ENCODE measurements at regions not wholly inside any gene's neighbourhood (a gene's known extent, or its start where the extent isn't known, plus 50 kb on each side); places are given as distances from the start of the nearest gene placed in this dataset.
"Not testable (repeated sequence)": the region's sequence is repeated elsewhere in the genome, so short reads cannot be mapped to it uniquely, and the experiment has no call there.

DNA sequence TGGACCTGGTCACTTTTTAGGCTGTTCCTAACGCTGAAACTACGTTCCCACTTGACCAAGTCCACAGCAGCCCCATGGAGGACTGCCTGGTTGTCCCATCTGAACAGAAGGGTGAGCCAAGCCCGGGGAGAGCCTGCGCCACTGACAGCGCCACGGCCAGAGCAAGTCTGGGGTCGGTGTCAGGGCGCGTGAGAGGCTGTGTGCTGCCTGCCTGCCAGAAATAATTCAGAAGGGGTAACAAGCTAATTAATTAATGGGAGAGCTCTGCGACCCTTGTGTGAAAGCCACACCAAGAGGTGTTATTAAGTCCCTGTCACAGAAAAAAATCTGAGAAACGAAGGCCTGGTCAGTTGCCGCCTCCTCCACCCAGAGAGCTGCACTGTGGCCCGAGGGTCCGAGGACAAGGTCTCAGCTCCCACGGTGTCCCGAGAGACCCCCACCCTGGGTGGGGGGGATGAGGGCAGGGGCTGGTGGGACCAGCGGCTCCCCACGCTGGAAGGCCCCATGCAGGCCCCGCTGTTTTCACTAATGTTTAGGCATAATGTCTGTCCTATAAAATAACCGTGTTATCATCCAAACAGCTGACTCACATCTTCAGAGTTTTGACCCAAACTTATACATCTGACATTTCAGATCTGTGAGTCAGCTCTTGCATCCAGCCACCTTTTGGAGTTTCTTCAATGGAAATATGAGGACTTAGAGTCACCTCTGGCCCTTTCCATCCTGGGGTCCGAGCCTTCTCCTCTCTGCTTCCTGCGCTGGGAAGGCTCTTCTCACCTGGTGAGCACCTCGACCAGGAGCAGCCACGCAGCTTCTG lies 58.5 kb downstream of the DLL1 start:
- no peak for DNase-seq

DNA sequence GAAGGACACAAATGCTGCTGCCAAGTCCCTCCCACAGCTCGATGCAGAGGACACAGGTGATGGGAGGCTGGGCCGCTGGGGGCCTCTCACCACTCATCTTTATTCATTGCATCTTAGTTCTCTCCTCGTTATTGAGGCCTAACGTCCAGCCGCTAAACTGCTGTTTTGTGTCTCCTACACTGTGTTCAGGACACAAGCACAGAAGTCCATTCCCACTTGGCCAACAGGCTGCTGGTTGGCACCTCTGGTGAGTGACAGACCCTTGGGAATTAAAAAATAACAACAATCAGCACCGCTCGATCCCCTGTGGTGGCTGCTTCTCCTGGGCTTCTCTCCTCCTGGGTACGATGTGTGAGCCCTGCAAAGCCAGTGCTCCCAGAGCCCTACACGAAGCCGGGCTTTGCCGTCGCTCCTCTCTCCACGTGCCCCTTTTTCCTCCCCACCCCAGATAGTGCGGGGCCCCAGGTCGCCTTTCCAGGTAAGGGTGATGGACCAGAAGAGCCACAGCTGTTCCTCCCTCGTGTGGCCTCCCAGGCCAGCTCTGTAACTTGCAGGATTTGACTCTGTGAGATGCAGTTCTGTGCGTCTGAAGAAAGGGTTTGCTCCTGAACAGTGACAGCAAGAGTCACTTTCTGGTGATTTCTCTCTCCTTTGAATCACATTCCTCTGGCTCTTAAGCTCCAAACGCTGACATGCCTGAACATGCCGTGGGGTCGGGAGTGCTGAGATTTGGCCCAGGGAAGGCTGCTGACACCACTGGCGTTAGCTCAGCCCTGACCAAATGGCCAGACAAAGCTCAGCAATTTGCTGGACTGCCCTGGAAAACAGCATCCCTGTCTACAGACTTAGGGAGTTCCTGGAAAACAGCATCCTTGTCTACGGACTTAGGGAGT lies 59.3 kb downstream of the DLL1 start:
- DNase-seq: no peak

DNA sequence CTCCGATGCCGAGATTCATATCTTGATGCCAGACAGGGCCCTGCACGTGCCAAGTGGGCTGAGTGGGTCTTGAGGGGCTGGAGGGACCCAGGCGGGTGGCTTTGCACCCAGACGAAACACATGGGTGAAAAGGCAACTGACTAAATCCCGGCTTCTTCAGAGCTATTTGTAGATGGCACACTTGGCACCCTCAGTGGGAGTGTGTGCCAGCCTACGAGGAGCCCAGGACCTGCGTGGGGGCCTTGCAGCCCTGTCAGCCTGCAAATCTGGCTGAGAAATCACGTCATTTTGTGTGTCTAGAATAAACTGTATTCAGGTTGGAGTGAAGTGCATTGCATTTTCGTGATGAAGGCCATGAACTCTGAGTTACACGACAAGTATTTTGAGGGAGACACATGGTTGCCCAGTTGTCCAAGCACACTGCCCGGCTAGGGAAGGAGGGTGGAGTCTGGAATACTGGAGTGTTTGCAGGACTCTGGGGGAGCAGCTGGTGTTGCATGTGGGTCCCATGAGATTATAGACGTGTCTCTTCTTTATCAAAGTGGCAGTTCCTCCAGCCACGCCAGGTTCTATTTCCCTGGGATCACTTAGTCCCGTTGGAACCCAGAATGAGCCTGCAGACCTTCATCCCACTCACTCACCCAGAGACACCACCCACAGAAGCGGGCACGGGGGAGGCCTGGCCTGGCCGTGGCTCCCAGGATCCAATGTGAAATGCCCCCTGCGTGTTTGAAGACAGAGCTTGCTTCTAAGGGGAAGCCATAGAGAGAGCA lies 60.2 kb downstream of the DLL1 start:
- DNase-seq: no peak

DNA sequence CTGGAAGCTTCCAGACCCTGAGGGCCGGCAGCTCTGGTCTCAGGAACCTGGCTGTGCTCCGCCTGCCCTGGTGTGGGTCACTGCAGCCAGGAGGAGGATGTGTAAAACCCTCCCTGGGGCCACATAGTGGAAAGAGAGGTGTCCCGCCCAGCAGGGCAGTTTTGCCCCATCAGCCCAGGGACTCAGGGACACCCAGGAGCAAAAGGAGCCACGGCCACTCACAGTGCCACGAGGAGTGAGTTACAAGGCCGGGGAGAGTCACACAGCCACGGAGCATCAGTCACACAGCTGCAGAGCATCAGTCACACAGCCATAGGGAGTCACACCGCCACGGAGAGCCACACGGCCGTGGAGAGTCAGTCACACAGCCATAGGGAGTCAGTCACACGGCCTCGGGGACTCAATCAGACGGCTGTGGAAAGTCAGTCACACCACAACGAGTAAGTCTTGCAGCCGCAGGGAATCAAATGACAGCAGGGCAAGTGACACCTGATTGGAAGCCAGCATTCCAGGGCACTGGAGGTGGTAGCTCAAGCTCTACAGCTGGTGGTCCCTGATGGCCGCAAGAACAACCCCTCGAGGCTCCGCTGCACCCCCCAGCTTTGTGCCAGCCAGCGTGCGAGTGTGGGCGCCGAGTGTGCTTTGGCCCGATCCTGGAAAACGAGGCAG lies 60.9 kb downstream of the DLL1 start:
- DNase-seq: no peak

DNA sequence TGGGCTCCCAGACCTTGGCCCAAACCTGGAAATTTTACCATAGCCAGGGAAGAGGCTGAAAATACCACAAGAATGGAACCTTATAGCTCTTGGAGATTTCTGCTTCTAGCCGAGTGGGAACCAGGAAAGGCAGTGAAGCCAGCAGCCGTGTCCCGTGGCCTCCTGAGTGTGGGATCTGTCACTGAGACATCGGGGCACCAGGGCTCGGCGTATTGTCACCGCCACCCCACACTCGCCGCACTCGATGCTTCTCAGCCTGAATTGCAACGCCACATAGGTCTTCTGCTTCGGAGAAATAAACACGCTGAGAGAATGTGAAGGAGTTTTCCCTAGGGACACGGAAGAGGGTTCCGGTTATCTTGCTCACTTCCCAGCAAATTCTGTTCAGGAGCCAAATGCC lies 61.5 kb downstream of the DLL1 start:
- no peak for DNase-seq

DNA sequence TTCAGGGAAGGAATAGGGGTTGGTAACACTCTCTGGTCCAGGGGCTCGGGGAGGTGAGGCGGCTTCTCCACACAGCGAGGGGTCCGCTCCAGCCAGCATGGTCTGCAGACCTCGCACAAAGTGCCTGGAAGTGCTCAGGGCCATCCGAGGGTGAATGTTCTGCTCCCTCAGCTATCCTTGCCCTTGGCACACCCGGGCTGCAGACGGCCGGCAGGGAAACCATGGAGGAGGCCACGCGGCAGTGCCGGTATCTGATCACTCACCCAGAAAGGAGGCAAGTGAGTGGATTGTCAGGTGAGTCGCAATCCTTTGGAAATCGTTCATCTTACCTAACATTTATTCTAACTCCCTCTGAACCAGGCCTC lies 62.0 kb downstream of the DLL1 start:
- DNase-seq: no peak

DNA sequence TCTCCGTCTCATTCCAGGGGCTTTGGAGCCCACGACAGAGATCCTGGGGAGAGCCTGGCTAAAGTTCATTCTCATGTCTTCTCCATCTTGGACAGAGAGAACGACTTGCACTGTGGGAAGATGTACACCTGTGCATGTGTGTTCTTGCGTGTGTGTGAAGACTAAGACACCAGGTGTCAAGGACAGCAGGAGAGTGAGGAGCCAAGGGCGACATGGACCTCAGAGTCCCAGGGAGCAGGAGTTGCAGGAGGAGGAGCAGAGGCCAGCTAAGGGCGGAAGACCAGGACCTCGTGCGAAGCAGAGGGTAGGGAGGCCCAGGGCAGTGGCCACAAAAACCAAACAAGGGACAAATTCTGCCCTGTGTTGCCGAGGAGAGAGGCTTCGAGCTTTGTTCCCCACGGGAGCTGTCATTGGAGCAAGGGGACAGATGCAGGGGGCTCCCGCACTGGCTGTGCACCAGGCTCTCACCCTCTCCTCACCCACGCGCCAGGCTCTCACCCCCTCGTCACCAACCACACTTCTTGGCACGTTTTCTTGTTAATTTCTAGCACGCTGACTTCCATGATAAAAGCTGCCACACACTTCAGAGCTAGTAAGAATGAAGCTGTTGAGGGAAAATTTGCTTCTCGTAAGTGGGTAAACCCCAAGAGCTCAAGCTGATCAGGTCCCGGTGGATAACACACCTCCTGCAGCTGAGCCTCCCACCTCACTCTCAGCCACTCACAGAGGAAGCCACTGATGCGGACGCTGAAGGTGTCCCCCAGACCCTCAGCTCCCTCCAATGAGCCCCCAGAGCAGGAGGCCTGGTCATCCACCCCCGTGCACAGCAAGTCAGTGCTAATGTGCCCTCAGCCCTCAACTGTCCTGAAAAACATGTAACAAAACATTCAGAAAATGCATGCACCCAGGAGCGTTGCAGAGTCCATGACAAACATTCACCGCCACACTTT lies 62.6 kb downstream of the DLL1 start:
- DNase-seq: no peak

DNA sequence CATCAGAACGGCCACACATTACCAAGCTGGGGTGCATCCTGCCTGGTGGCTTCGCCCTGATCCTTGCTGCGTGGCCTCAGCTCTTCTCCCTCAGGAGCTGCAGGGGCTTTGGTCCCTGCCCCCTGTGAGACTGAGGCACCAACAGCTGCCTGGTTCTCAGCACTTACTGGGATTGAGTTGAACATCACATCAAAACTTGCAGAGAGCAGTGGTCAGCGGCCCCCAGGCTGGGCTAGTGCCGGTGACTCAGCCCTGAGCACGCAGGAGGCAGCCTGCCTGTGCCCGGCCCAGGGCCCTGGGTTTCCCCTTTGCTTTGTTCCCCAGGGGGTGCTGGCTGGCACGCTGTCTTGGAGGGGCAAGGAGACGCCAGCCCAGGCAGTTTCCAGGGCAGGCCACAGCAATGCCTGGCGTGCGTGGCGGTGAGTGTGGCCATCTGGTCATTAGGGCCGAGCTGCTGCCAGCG lies 63.3 kb downstream of the DLL1 start:
- DNase-seq: no peak

DNA sequence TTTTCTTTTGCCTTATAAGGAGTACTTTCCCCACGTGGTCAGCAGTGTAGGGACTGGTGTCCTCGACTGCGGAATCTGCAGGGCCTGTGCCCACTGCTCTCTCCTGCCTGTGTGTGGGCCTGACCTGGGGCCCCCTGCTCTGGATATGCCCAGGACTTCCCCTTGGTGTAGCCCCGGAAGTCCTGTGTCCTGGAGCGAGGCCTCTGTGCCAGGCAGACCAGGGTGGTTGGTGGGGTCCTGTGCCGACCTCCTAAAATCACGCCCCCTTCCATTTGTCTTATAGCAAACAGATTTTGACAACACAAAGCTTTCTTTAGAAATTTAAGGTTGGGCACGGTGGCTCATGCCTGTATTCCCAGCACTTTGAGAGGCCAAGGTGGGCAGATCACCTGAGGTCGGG lies 64.2 kb downstream of the DLL1 start:
- no peak for DNase-seq

DNA sequence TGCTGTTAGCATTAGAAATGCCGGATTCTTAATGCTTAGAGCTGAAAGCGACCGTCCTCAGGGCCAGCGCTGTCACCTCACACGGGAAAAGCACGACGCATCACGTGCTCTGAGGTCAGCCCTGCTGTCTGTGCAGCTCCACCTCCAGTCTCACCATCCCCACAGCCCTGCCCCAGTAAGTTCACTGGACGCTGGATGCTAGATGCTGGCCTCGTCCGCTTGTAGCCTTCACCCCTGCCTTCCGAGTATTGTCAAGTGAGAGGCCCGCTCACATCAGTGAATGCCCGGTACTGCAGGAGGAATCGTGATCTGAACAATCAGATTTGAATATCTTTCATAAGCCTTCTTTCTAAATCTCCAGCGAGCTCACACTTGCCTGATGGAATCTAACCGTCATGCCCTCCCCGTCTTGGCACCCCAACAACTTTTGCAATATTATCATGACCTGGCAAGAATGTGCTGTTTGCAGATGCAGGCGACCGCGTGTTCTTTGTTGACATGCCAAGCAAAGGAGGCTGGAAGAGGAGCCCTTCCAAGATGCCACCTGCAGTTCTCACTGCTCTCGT lies 64.9 kb downstream of the DLL1 start:
- no peak for DNase-seq

DNA sequence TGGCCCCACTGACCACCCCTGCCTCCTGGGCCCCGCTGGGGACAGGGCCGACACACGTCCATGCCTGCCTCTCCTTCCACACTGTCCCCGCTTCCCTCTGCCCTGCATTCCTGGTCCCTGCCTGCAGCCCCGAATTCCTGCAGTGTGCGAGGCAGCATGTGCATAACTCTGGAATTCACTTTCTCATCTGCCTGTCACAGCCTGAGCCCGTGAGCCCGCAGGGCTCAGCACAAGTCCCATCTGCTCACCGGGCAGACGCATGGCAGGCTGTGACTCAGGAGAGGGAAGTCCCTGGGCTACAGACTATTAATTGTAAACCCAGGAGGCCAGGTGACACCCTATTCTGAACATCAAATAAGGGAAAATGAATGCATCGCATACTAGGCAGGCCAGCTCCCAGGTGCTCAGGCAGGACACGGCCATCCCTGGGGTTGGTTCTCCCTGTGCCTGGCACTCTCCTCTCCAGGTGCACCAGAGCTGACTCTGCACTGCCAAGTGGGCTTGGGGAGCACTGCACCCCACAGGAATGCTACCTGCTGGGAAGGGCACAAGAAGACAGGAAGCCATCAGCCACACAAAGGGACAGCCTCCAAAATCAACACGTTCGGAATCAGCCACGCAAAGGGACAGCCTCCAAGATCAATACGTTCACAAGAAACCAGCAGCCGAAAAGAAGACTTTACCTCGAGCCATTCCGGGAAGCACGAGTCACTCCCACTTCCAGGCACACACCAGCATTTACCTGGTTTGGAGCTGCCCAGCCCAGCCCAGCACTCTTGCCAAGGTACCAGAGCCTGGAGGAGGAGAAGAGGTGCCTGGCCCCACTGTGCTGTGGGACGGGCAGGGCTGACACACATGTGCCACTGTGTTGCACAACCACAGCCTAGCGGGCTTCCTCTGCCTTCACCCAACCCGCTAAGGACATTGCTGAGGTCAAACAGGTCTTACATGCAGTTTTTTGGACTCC lies 65.9 kb downstream of the DLL1 start:
- DNase-seq: no peak

DNA sequence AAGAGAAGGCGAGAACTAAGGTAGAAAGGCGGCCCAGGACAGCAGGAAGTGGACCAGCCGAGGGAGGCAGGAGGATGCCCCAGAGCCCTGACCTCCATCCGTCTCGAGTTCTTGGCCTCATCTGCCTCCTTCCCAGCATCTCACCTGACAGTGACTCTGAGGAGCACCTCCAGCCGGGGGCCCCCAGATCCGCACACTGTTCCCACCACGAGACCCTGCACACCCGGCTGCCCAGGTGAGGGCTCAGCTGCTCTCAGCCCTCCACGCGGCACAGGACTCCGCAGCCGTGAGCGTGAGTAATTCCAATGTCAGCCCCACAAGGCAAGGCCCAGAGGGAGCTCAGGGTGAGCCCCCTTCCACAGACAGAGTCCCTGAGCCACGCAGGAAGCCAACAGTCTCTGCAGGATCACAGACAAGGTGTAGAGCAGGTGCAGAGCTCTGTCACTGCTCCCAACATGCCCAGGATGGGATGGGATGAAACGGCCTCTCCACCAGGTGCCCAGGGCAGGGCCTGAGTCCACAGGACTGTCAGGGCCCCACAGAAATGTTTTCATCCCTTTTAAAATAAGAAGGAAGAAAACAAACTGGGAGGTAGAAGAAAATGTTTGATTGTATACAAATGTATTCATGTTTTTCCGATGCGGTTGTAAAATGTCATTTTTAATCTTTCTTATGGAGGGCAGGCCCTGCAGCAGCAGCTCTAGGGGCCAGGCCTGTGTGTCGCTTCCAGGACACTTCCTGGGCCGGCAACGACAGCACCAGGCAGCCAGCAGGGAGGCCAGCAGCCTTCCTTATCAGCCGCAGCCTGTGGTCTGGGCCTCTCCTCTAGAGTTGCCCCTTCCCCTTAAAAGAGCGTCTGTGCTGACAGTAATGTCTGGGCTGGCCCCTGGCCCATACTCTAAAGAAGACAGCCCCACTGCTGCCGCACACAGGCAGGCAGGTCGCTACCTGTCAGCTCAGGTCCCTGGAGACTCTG lies 66.9 kb downstream of the DLL1 start:
- DNase-seq: no peak

DNA sequence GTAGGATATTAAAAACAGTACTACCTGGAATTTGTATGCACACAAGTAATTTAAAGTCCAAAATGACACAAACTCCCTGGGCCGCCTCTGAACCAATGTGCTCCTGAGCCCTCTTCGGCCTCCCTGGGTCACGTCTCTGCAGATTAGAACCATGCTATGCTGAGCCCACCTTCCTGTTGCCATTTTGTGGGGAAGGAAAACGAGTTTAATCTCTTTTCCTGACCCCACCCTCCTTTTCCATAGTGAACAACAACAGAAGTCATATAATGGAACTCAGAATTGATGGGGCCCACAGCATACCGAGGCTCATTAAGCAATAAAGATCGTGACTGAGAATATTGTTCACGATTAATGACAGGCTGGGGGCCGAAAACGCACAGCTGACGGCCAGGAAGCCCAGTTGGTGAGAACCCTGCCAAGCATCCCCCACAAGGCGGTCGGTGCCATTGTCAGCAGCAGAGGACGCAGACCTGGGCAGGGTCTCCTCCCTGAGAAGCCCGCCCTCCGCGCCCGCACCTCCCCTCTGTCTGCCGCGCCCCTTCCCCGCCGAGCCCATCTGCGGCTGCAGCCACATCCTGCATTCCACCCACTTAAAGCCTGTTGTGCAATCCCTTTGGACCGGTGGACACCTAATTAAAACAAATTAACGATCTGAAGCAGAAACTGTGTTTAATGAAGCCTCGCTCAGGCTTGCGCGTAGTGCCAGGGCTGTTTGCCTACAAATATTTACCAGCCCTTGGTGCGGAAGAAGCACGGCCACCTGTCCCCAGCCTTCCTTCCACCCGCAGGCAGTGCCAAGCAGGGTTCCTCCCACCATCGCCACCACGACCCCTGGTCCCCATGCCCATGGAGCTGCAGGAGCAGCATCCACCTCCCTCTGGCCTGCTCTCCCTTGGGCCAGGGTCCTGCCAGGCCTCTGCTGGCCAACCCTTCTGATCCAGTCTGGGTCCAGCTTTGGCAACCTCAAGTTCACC lies 68.1 kb downstream of the DLL1 start:
- peak; percentile 46 for DNase-seq

DNA sequence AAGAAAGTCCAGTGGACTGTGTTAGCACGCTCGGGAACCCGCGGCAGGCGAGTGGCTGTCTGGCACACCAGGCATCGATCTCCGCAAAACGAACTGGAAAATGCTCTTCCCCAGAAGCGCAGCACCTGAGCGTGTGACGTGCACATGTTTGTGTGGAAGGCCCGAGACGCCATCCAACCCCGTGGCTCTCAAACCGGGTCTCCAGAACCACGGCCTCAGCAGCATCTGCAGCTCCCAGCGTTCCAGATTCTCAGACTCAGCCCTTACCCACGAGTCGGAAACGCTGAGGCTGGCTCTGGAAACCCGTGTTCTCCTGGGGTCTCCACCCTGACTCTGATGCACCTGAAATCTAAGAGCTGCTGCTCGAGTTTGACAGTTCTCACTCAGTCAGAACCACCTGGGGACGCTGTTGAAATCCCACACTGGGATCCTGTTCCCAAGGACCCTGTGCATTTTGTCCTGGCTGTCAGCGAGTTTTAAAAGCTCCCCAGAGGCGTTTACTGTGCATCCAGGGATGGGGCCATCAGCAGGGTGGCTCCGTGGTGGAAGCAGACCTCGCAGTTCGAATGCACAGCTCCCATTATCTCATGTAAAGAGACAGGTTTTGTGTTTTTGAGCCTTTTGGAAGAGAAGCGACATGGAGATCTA lies 69.0 kb downstream of the DLL1 start:
- DNase-seq: peak; percentile 50

DNA sequence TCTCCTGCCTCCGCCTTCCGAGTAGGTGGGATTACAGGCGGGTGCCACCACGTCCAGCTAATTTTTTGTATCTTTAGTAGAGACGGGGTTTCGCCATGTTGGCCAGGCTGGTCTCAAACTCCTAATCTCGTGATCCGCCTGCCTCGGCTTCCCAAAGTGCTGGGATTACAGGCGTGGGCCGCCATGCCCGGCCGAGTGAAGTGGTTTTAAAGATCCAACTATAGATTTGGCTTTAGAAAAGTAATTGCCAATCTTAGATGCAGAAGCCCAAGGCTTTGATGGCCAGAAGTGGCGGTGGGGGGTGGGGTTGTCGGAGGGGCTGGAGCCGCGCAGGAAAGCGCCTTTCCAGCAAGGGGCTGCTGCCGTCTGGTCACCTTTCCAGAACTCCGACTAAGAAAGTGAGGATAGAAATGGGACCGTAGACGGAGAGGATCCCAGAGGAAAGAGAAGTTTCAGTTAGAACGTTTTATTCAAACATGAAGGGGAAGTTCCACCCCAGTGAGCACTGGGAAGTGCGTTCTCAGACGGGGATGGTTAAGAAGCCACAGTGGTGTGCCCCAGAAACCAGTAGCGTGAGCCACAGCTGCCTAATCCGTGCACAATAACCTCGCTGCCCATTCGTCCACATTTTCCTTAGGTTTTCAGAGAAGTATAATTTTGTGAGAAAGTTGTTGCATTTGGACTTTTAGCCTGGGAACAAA lies 69.7 kb downstream of the DLL1 start:
- peak; percentile 55 for DNase-seq

DNA sequence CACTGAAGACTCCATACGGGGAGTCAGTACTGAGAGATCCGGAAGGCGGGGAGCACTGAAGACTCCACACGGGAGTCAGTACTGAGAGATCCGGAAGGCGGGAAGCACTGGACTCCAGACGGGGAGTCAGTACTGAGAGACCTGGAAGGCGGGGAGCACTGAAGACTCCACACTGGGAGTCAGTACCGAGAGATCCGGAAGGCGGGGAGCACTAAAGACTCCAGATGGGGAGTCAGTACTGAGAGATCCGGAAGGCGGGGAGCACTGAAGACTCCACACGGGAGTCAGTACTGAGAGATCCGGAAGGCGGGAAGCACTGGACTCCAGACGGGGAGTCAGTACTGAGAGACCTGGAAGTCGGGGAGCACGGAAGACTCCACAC lies 77.2 kb downstream of the DLL1 start:
- DNase-seq: not testable (repeated sequence)

All from activated effector memory CD4-positive, alpha-beta T cell treated with anti-CD3 and anti-CD28 coated beads, Interleukin-2, amount 50 U/mL, for 16 hours (primary cell).